ENCODE measurements at regions not wholly inside any gene's neighbourhood (a gene's known extent, or its start where the extent isn't known, plus 50 kb on each side); places are given as distances from the start of the nearest gene placed in this dataset.

DNA sequence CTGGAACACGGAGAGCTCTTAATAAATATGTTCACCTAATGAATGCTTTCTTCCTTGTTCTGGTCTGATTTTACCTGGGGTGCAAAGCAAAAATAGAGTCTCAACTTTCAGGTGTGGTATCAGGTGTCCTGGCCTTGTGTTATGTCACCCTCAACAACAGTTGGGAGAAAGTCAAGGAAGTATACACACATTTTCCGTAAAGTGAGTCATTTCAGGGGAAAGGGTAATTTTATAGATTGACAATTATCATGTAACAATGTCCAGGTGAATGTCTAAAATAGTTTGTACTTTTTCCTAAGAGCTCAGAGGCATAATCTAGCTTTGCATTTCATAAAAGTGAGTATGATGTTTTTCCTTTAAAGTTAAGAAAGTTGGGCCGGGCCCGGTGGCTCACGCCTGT is 287.4 kb downstream of the SKIDA1 start:
- DNase-seq (ENCODE audit: insufficient read length, low spot score) (no peak), FAIRE-seq (peak; percentile 13)
- TF ChIP-seq SPI1 (IDR thresholded peaks at IDR 0.05; ENCODE audit: low read depth, low read length) (no peak), POU2F2 (IDR thresholded peaks at IDR 0.05; ENCODE audit: low read depth, low read length) (no peak), POLR2AphosphoS5 (IDR thresholded peaks at IDR 0.05; ENCODE audit: low read depth, low read length) (no peak), PAX5 (IDR thresholded peaks at IDR 0.05; ENCODE audit: insufficient read depth, low read length, severe bottlenecking) (no peak), TAF1 (IDR thresholded peaks at IDR 0.05; ENCODE audit: low read depth, low read length) (no peak), POLR2A (IDR thresholded peaks at IDR 0.05; ENCODE audit: low read depth, low read length) (no peak)

DNA sequence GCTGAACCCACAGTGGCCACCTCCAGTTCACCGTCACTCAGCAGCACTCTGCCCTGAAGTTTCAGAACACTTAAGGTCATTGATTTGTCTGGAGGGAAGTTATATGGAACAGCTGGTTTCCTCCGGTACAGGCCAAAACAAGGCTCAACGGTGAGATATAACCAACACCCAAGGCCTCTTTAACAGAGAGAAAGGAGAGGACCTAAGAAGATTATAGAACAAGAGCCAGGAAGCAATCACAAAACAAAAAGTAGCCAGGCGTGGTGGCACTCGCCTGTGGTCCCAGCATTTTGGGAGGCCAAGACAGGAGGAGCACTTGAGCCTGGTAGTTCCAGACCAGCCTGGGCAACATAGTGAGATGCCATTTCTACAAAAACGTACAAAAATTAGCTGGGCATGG is 290.7 kb downstream of the SKIDA1 start:
- FAIRE-seq: no peak
- TF ChIP-seq SPI1 (IDR thresholded peaks at IDR 0.05; ENCODE audit: low read depth, low read length) (no peak), PAX5 (IDR thresholded peaks at IDR 0.05; ENCODE audit: insufficient read depth, low read length, severe bottlenecking) (no peak), POLR2A (IDR thresholded peaks at IDR 0.05; ENCODE audit: low read depth, low read length) (no peak), TAF1 (IDR thresholded peaks at IDR 0.05; ENCODE audit: low read depth, low read length) (no peak), POU2F2 (IDR thresholded peaks at IDR 0.05; ENCODE audit: low read depth, low read length) (no peak), POLR2AphosphoS5 (IDR thresholded peaks at IDR 0.05; ENCODE audit: low read depth, low read length) (no peak)

DNA sequence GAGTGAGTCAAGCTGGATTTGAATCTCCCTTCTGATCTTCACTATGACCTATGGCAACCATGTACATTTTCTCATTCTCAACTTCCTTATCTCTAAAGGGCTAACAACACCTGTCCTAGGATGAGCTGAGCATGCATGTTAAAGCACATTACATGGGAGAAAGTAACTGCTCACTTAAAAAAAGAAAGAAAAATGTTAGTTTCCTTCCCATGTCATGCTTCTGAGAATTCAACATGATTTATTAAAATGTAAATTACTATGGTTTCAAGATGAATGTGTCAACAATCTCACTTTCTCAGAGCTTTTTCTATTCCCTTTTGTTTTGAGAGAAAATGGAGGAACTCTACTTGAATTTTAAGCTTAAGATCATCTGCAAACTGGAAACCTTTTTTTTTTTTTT is 295.3 kb downstream of the SKIDA1 start:
- FAIRE-seq (no peak), DNase-seq (ENCODE audit: insufficient read length, low spot score) (no peak)
- TF ChIP-seq TAF1 (IDR thresholded peaks at IDR 0.05; ENCODE audit: low read depth, low read length) (no peak), POLR2AphosphoS5 (IDR thresholded peaks at IDR 0.05; ENCODE audit: low read depth, low read length) (no peak), POU2F2 (IDR thresholded peaks at IDR 0.05; ENCODE audit: low read depth, low read length) (no peak), SPI1 (IDR thresholded peaks at IDR 0.05; ENCODE audit: low read depth, low read length) (no peak), PAX5 (IDR thresholded peaks at IDR 0.05; ENCODE audit: insufficient read depth, low read length, severe bottlenecking) (no peak), POLR2A (IDR thresholded peaks at IDR 0.05; ENCODE audit: low read depth, low read length) (no peak)

More for the DNA sequence above, 290.7 kb downstream of the SKIDA1 start:
- DNase-seq (ENCODE audit: insufficient read length, low spot score): no peak

DNA sequence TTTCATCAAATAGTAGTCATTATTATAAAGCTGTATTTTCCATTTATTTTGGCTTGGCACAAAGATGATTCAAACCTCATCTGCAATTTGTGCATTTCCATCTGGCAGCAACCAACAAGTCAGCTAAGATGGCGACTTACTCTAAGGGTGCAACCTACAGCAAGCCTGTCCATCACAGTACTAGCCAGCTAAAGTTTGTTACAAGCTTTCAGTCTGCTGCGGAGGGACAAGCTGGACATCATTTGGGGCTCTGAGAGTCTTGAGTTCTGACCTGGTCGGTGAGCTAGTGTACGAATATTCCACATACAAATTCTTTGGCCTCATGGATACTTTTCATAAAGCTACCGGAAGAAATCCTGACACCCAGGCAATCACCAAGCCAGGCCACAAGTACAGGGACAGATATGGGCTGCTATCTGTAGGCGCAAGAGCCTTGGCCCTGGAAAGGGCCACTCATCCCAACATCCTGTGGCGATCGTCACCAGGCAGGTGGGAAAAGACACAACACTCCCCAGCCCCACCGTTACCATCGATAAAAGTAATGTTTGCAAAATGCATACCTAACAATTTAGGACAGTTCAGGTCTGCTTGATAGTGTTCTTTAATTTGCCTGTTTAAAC is 307.6 kb downstream of the SKIDA1 start:
- FAIRE-seq (no peak), DNase-seq (ENCODE audit: insufficient read length, low spot score) (no peak)
- no peak for TF ChIP-seq PAX5 (IDR thresholded peaks at IDR 0.05; ENCODE audit: insufficient read depth, low read length, severe bottlenecking)
- no peak for TF ChIP-seq TAF1 (IDR thresholded peaks at IDR 0.05; ENCODE audit: low read depth, low read length)
- TF ChIP-seq POU2F2 (IDR thresholded peaks at IDR 0.05; ENCODE audit: low read depth, low read length): no peak
- TF ChIP-seq POLR2A (IDR thresholded peaks at IDR 0.05; ENCODE audit: low read depth, low read length): no peak
- TF ChIP-seq POLR2AphosphoS5 (IDR thresholded peaks at IDR 0.05; ENCODE audit: low read depth, low read length): no peak
- TF ChIP-seq SPI1 (IDR thresholded peaks at IDR 0.05; ENCODE audit: low read depth, low read length): no peak

DNA sequence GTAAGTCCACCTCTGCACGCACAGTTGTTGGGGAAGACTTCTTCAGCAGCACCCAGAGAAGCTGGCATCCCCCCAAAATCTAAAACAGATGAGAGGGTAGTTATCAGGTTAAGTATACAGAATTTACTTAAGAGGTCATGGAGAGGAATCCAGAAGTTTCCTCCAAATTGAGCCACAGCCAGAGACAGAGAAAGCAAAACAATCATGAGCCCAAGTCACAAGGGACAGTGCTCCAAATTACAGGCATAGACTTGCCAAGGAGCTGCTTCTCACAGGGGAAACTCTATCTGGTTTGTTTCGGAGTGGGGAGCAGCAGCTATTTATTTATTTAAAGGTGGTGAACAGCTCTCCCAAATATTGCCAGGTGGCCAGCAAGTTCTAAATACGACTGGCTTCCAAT is 308.4 kb downstream of the SKIDA1 start:
- TF ChIP-seq SPI1 (IDR thresholded peaks at IDR 0.05; ENCODE audit: low read depth, low read length) (no peak), POLR2AphosphoS5 (IDR thresholded peaks at IDR 0.05; ENCODE audit: low read depth, low read length) (no peak), POU2F2 (IDR thresholded peaks at IDR 0.05; ENCODE audit: low read depth, low read length) (no peak), PAX5 (IDR thresholded peaks at IDR 0.05; ENCODE audit: insufficient read depth, low read length, severe bottlenecking) (no peak), TAF1 (IDR thresholded peaks at IDR 0.05; ENCODE audit: low read depth, low read length) (no peak), POLR2A (IDR thresholded peaks at IDR 0.05; ENCODE audit: low read depth, low read length) (no peak)

DNA sequence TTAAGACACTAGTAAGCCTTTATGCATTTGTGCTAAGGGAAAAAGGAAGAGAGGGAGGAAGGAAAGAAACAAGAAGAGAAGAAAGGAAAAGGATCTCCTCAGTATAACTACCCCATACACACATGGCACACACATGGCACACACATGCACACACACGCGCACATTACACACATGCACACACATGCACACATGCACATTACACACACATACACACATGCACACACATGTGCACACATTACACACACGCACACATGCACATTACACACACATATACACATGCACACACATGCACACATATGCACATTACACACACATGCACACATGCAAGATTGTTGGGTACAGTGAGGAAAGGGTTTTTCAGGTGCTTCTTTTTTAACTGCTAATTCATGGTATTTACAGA is 311.2 kb downstream of the SKIDA1 start:
- TF ChIP-seq POU2F2 (IDR thresholded peaks at IDR 0.05; ENCODE audit: low read depth, low read length): no peak
- TF ChIP-seq POLR2AphosphoS5 (IDR thresholded peaks at IDR 0.05; ENCODE audit: low read depth, low read length): no peak
- no peak for TF ChIP-seq PAX5 (IDR thresholded peaks at IDR 0.05; ENCODE audit: insufficient read depth, low read length, severe bottlenecking)
- no peak for TF ChIP-seq TAF1 (IDR thresholded peaks at IDR 0.05; ENCODE audit: low read depth, low read length)
- TF ChIP-seq POLR2A (IDR thresholded peaks at IDR 0.05; ENCODE audit: low read depth, low read length): no peak
- no peak for TF ChIP-seq SPI1 (IDR thresholded peaks at IDR 0.05; ENCODE audit: low read depth, low read length)
- DNase-seq (ENCODE audit: insufficient read length, low spot score) (no peak), FAIRE-seq (no peak)

More for the DNA sequence above, 308.4 kb downstream of the SKIDA1 start:
- FAIRE-seq (no peak), DNase-seq (ENCODE audit: insufficient read length, low spot score) (no peak)

DNA sequence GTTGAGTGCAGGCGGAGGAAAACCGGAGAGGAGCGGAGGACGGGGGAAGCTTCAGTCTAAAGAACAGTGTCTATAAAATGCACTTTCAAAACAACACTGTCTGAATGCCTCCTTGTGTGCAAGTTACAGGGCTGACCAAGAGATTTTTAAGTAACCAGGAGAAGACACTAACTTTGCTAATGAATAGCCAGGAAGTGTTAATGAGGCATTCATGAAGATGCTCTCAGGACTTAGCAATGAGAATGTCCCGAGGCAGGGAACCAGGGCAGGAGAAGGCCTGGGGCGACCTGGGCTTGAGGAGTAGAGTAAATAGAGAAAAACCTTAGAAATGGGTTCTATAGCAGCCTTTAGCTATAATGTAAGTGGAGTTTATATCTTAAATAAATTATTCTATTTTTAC is 312.1 kb downstream of the SKIDA1 start:
- DNase-seq (ENCODE audit: insufficient read length, low spot score) (no peak), FAIRE-seq (no peak)
- TF ChIP-seq PAX5 (IDR thresholded peaks at IDR 0.05; ENCODE audit: insufficient read depth, low read length, severe bottlenecking) (no peak), SPI1 (IDR thresholded peaks at IDR 0.05; ENCODE audit: low read depth, low read length) (no peak), POLR2AphosphoS5 (IDR thresholded peaks at IDR 0.05; ENCODE audit: low read depth, low read length) (no peak), POU2F2 (IDR thresholded peaks at IDR 0.05; ENCODE audit: low read depth, low read length) (no peak), POLR2A (IDR thresholded peaks at IDR 0.05; ENCODE audit: low read depth, low read length) (no peak), TAF1 (IDR thresholded peaks at IDR 0.05; ENCODE audit: low read depth, low read length) (no peak)

DNA sequence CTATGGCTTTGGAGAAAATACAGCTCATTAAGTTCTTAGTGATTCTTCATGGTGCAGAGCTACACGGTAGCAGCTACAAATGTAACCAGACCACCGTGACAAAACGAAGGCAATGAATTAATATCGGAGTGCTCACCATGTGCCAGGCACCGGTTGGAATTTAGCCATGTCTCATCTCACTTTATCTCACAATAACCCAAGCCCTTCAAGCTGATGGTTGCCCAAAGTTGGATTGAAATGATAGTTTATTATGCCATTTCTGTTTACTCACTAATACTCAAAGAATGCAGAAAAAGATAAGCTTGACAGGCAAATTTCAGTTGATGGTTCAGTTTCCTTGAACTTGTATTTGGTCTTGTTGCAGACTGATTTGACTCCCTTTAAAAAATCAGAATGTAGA is 312.6 kb downstream of the SKIDA1 start:
- DNase-seq (ENCODE audit: insufficient read length, low spot score) (no peak), FAIRE-seq (no peak)
- no peak for TF ChIP-seq POLR2AphosphoS5 (IDR thresholded peaks at IDR 0.05; ENCODE audit: low read depth, low read length)
- no peak for TF ChIP-seq TAF1 (IDR thresholded peaks at IDR 0.05; ENCODE audit: low read depth, low read length)
- no peak for TF ChIP-seq POU2F2 (IDR thresholded peaks at IDR 0.05; ENCODE audit: low read depth, low read length)
- TF ChIP-seq POLR2A (IDR thresholded peaks at IDR 0.05; ENCODE audit: low read depth, low read length): no peak
- no peak for TF ChIP-seq PAX5 (IDR thresholded peaks at IDR 0.05; ENCODE audit: insufficient read depth, low read length, severe bottlenecking)
- no peak for TF ChIP-seq SPI1 (IDR thresholded peaks at IDR 0.05; ENCODE audit: low read depth, low read length)

DNA sequence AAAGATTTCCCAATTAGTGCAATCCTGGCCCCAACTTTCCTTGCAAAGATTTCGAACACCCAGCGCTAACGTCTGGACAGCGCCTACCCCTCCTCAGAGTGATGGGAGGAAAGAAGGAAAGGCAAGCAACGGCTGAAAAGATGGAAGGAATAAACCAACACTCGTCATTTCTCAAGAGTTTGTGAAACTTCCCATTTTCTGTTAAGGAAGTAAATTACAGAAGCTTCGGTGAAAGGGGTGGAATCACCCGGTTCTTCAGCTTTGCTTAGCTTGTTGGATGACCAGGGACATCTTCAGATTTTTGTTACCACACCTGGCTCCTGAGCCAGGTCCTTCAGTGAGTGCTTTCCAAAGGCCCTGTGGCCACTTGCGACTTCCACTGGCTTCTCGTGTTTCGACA is 313.1 kb downstream of the SKIDA1 start:
- DNase-seq (ENCODE audit: insufficient read length, low spot score): no peak
- no peak for FAIRE-seq
- TF ChIP-seq POLR2A (IDR thresholded peaks at IDR 0.05; ENCODE audit: low read depth, low read length): no peak
- TF ChIP-seq PAX5 (IDR thresholded peaks at IDR 0.05; ENCODE audit: insufficient read depth, low read length, severe bottlenecking): no peak
- no peak for TF ChIP-seq SPI1 (IDR thresholded peaks at IDR 0.05; ENCODE audit: low read depth, low read length)
- no peak for TF ChIP-seq TAF1 (IDR thresholded peaks at IDR 0.05; ENCODE audit: low read depth, low read length)
- TF ChIP-seq POU2F2 (IDR thresholded peaks at IDR 0.05; ENCODE audit: low read depth, low read length): no peak
- no peak for TF ChIP-seq POLR2AphosphoS5 (IDR thresholded peaks at IDR 0.05; ENCODE audit: low read depth, low read length)

Data from GM12891 (cell line).